Type B pancreatic cell (in vitro differentiated cells): ENCODE measurements at regions not wholly inside any gene's neighbourhood (a gene's known extent, or its start where the extent isn't known, plus 50 kb on each side); places are given as distances from the start of the nearest gene placed in this dataset.
A peak's percentile ranks its signal among the peaks of the same experiment; 100 is the strongest.

Experiments
- DNase-seq: peaks from one replicate; pipeline ENCODE4 v3.0.0; 2021; ENCODE audit warnings: mixed read lengths; ENCODE audit not compliant: unreplicated experiment; ENCODE audit errors: extremely low spot score
- H3K27ac Mint-ChIP-seq: 2 replicates; pipeline ENCODE4 v1.8.0; 2021; ENCODE audit warnings: mild to moderate bottlenecking, mixed read lengths
- H3K27me3 Mint-ChIP-seq: 2 replicates; pipeline ENCODE4 v1.8.0; 2021; ENCODE audit warnings: mixed read lengths
- H3K36me3 Mint-ChIP-seq: 2 replicates; pipeline ENCODE4 v1.8.0; 2021; ENCODE audit warnings: mixed read lengths
- H3K4me1 Mint-ChIP-seq: one replicate; pipeline ENCODE4 v1.8.0; 2021; ENCODE audit warnings: mixed read lengths; ENCODE audit not compliant: unreplicated experiment
- H3K4me3 Mint-ChIP-seq: 2 replicates; pipeline ENCODE4 v1.8.0; 2021; ENCODE audit warnings: mild to moderate bottlenecking, mixed read lengths
- H3K9me3 Mint-ChIP-seq: 2 replicates; pipeline ENCODE4 v1.8.0; 2021; ENCODE audit warnings: mixed read lengths
- TF ChIP-seq, protein P1 (sequence below): fragments of 200-600 bp; sonication (generic); conservative IDR thresholded peaks from 2 replicates; pipeline ENCODE4 v1.5.0; 2021; ENCODE audit warnings: antibody characterized with exemption, mild to moderate bottlenecking

DNA sequence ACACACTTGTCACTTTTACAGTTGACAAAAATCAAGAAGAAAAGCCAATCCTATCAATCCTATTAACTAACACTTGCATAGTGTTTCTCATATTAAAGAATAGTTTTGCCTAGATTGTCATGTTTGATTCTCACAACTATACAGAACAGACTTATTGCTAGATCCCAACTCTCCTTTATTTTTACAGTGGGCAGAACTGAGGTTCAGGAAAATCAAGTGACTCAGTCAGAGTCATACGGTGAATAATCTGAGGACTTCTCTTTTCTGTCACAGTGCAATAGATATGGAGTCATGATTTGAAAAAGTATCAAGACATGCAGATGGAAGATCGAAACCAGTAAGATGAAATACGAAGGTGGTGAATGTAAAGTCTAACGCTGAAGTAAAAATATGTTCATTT, 195.1 kb upstream of the CITED2 start:
- Mint-ChIP-seq H3K4me1 (peaks cover 15% of the 10 kb centered on the region), H3K4me3 (no peak overlapping the region), H3K27me3 (no peaks in the 10 kb centered on the region), H3K27ac (no peak overlapping the region), H3K9me3 (peaks cover 4% of the 10 kb centered on the region), H3K36me3 (no peaks in the 10 kb centered on the region)
- DNase-seq, result no peak
- TF ChIP-seq, protein P1, sequence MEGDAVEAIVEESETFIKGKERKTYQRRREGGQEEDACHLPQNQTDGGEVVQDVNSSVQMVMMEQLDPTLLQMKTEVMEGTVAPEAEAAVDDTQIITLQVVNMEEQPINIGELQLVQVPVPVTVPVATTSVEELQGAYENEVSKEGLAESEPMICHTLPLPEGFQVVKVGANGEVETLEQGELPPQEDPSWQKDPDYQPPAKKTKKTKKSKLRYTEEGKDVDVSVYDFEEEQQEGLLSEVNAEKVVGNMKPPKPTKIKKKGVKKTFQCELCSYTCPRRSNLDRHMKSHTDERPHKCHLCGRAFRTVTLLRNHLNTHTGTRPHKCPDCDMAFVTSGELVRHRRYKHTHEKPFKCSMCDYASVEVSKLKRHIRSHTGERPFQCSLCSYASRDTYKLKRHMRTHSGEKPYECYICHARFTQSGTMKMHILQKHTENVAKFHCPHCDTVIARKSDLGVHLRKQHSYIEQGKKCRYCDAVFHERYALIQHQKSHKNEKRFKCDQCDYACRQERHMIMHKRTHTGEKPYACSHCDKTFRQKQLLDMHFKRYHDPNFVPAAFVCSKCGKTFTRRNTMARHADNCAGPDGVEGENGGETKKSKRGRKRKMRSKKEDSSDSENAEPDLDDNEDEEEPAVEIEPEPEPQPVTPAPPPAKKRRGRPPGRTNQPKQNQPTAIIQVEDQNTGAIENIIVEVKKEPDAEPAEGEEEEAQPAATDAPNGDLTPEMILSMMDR, result no peak

DNA sequence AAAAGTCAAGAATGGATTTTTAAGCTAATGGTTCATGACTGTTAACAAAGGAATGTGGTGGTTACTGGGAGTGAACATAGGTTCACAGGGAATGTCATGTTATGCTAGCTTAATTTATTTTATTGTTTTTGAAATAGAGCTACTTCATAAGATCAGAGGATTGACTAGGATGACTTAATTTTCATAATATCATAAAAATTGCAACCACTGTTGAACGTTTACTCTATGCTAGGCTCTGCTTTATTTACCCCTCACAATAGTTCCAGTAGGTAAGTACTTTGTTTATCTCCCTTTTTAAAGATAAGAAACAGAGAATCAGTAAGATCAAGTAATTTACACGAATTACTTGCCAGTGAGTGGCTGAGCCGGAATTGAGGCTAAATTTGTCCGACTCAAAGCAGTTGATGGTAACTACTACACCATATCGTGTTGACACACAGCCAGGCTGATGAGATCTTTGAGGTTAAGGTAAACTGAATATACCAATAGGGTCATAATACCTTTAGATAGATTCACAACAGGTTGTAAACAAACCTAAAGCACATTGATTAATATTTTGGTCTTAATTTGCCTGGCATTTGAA, 194.6 kb upstream of the CITED2 start:
- Mint-ChIP-seq H3K9me3 (peaks cover 4% of the 10 kb centered on the region), H3K4me3 (no peak overlapping the region), H3K27ac (peak overlapping the region; percentile 48), H3K4me1 (peaks cover 15% of the 10 kb centered on the region), H3K27me3 (no peaks in the 10 kb centered on the region), H3K36me3 (no peaks in the 10 kb centered on the region)
- TF ChIP-seq, protein P1, result no peak
- no peak for DNase-seq

DNA sequence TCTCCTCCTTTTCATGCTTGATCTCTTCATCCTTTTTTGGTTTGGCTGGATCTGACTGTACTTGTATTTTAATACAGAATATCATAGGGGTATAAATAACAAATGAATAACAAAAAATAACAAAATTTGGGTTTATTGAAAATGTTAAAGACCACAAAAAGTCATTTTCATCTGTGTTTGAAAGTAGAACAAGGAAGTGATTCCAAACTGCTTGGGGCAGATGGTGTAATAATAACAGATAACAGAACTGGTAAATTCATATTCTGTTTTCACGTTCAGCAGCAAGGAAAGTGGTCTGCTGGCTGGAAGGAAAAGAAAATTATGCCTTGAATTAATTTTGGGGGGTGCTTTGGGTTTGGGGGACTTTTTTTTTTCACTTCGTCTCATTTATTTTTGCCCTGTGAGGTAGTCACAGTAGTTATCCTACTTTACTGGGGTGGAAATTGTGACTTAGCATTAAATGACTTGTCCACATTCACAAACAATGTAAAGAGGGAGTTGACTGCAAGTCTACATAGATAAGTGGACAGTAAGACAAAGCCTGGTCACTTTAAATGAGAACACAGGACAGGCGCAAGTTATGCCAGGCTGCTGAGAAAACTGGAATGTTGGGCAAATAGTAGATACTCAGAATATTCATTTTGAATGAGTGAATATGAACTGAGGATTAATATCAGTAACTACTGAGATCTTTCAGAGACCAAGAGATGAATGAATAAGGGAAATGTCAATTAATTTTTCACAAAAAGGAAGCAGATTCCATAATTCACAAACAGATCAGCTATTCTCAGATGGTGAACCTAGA, 193.9 kb upstream of the CITED2 start:
- Mint-ChIP-seq H3K27me3 (no peaks in the 10 kb centered on the region), H3K4me1 (peaks cover 15% of the 10 kb centered on the region), H3K27ac (peak overlapping the region; percentile 48), H3K4me3 (no peak overlapping the region), H3K9me3 (peaks cover 4% of the 10 kb centered on the region), H3K36me3 (no peaks in the 10 kb centered on the region)
- DNase-seq, result no peak
- TF ChIP-seq, protein P1, result no peak

DNA sequence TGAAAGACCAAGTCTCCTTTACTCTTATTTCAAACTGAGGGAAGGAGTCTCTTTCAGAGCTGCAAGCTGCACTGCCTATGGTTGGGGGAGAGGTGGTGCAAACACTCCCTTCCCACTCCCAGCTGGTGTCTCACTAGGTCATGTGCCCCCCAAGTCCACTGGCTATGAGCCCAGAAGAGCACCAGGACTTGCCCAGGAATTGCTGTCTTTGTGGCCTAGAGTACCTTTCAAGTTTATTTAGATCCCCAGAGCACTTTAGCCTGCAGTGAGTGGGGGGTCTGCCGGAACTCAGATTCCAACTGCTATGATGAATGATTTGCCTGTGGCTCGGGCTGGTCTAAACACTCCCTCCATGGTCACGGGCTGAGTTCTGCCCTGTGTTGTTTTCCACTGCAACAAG, 192.6 kb upstream of the CITED2 start:
- Mint-ChIP-seq H3K36me3 (no peaks in the 10 kb centered on the region), H3K4me1 (peaks cover 15% of the 10 kb centered on the region), H3K9me3 (peaks cover 4% of the 10 kb centered on the region), H3K4me3 (no peak overlapping the region), H3K27ac (no peak overlapping the region), H3K27me3 (no peaks in the 10 kb centered on the region)
- TF ChIP-seq, protein P1, result no peak
- DNase-seq, result no peak

DNA sequence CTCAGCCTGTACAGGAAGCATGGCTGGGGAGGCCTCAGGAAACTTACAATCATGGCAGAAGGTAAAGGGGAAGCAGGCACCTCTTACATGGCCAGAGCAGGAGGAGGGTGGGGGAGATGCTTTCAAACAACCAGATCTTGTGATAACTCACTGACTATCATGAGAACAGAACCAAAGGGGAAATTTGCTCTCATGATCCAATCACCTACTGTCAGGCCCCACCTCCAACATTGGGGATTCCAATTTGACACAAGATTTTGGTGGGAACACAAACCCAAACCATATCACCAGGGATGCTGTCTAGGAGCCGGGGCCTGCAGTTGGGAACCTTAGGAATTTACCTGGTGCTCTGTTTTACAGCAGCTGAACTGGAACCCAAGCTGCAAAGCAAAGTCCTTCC, 191.1 kb upstream of the CITED2 start:
- H3K9me3 Mint-ChIP-seq, result peaks cover 4% of the 10 kb centered on the region

More for the DNA sequence above, 191.1 kb upstream of the CITED2 start:
- Mint-ChIP-seq H3K27ac (no peak overlapping the region), H3K36me3 (no peaks in the 10 kb centered on the region), H3K4me1 (peaks cover 15% of the 10 kb centered on the region), H3K4me3 (no peak overlapping the region), H3K27me3 (no peaks in the 10 kb centered on the region)
- TF ChIP-seq, protein P1, result no peak
- DNase-seq, result no peak
